DND-41 (cell line): ENCODE measurements at regions not wholly inside any gene's neighbourhood (a gene's known extent, or its start where the extent isn't known, plus 50 kb on each side); places are given as distances from the start of the nearest gene placed in this dataset.

Source experiments
- EZH2 ChIP-seq: IDR thresholded peaks from 3 replicates; pipeline ENCODE4 v1.6.1; 2012; ENCODE audit warnings: borderline replicate concordance, low read depth, mild to moderate bottlenecking, moderate library complexity, low read length, inconsistent platforms; ENCODE audit not compliant: severe bottlenecking
- TF ChIP-seq, protein P1 (sequence below): IDR thresholded peaks from 2 replicates; pipeline ENCODE4 v1.5.1; 2012; ENCODE audit warnings: borderline replicate concordance, low read length, moderate library complexity, mild to moderate bottlenecking; ENCODE audit not compliant: poor library complexity, severe bottlenecking; ENCODE audit errors: extremely low read depth

DNA sequence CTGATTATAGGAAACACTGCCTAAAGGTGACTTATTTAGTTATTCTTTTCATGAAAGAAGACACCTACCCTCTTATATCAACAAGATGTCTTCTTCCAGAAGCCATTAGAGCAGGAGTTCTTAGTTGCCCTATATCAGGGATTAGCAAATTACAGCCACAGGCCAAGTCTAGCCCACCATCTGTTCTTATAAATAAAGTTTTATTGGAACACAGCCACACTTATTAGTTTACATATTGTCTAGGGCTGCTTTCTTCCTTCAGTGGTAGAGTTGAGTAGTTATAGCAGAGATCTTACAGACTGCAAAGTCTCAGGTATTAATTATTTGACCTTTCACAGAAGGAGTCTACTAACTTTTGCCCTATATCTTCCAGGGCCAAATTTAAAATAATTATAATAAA lies 157.2 kb upstream of the NOCT start:
- TF ChIP-seq, protein P1, sequence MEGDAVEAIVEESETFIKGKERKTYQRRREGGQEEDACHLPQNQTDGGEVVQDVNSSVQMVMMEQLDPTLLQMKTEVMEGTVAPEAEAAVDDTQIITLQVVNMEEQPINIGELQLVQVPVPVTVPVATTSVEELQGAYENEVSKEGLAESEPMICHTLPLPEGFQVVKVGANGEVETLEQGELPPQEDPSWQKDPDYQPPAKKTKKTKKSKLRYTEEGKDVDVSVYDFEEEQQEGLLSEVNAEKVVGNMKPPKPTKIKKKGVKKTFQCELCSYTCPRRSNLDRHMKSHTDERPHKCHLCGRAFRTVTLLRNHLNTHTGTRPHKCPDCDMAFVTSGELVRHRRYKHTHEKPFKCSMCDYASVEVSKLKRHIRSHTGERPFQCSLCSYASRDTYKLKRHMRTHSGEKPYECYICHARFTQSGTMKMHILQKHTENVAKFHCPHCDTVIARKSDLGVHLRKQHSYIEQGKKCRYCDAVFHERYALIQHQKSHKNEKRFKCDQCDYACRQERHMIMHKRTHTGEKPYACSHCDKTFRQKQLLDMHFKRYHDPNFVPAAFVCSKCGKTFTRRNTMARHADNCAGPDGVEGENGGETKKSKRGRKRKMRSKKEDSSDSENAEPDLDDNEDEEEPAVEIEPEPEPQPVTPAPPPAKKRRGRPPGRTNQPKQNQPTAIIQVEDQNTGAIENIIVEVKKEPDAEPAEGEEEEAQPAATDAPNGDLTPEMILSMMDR = no peak
- no peak for TF ChIP-seq EZH2
